Common myeloid progenitor, CD34-positive (primary cell): ENCODE measurements at regions not wholly inside any gene's neighbourhood (a gene's known extent, or its start where the extent isn't known, plus 50 kb on each side); places are given as distances from the start of the nearest gene placed in this dataset.

Experiments used
- CTCF ChIA-PET: fragments of 350-600 bp; sonication (Branson Sonifier 250); formaldehyde crosslinking; loops from one replicate; lab custom pipeline; 2021; ENCODE audit warnings: antibody characterized with exemption; lab: Charles Lee
- POLR2A ChIA-PET: fragments of 350-600 bp; sonication (Branson Sonifier 250); formaldehyde crosslinking; loops from one replicate; lab custom pipeline; 2021; ENCODE audit warnings: antibody characterized with exemption; lab: Charles Lee
- DNase-seq, 3 donors: peaks; one replicate each; pipeline versions ENCODE4 v3.0.0 to v3.0.0-alpha.2; 2013
- H3K27ac ChIP-seq, 2 experiments: 1 replicate in 1 of 2; 2 replicates in 1 of 2; pipeline ENCODE4 v1.7.0; 2013; ENCODE audit warnings: inconsistent platforms in 2 of 2, low read length in 2 of 2, mild to moderate bottlenecking in 2 of 2, low read depth in 1 of 2, moderate library complexity in 1 of 2; ENCODE audit not compliant: severe bottlenecking in 2 of 2, insufficient read depth in 1 of 2, poor library complexity in 1 of 2
- H3K27me3 ChIP-seq, 5 experiments: replicated peaks in 2 of 5; 1 replicate in 3 of 5; 2 replicates in 2 of 5; pipeline versions ENCODE4 v1.6.1 to v1.7.0; 2013; ENCODE audit warnings: low read length in 4 of 5, mild to moderate bottlenecking in 2 of 5, moderate library complexity in 2 of 5, inconsistent platforms in 1 of 5; ENCODE audit not compliant: insufficient read depth in 5 of 5, control insufficient read depth in 4 of 5
- H3K36me3 ChIP-seq, 4 experiments: 1 replicate in 2 of 4; 2 replicates in 2 of 4; pipeline versions ENCODE4 v1.6.1 to v1.7.0; 2013; ENCODE audit warnings: low read length in 3 of 4, control low read depth in 1 of 4, mild to moderate bottlenecking in 1 of 4; ENCODE audit not compliant: control insufficient read depth in 4 of 4, insufficient read depth in 4 of 4
- H3K4me1 ChIP-seq, 4 experiments: 1 replicate in 3 of 4; 2 replicates in 1 of 4; pipeline versions ENCODE4 v1.6.1 to v1.7.1; 2013; ENCODE audit warnings: low read length in 3 of 4, mild to moderate bottlenecking in 3 of 4, control low read depth in 1 of 4, inconsistent platforms in 1 of 4, moderate library complexity in 1 of 4; ENCODE audit not compliant: control insufficient read depth in 4 of 4, insufficient read depth in 4 of 4; ENCODE audit errors: control extremely low read depth in 1 of 4
- H3K4me3 ChIP-seq, 7 experiments: 1 replicate in 4 of 7; 2 replicates in 3 of 7; pipeline versions ENCODE4 v1.5.1 to v1.7.0; 2013; ENCODE audit warnings: mild to moderate bottlenecking in 7 of 7, low read length in 6 of 7, moderate library complexity in 6 of 7, inconsistent platforms in 2 of 7, low read depth in 2 of 7, control low read depth in 1 of 7; ENCODE audit not compliant: insufficient read depth in 4 of 7, control insufficient read depth in 1 of 7; ENCODE audit errors: extremely low read depth in 1 of 7
- H3K9me3 ChIP-seq, 5 experiments: 1 replicate in 4 of 5; 2 replicates in 1 of 5; pipeline versions ENCODE4 v1.6.1 to v1.7.1; 2013; ENCODE audit warnings: low read length in 4 of 5, mild to moderate bottlenecking in 2 of 5, inconsistent platforms in 1 of 5, low read depth in 1 of 5, moderate library complexity in 1 of 5; ENCODE audit not compliant: control insufficient read depth in 4 of 5, insufficient read depth in 2 of 5; ENCODE audit errors: control extremely low read depth in 1 of 5
- WGBS: methylation state at CpG from one replicate; pipeline ENCODE4 v1.1.5; 2013; ENCODE audit not compliant: insufficient coverage; 5-methylcytosine and 5-hydroxymethylcytosine counted together

DNA sequence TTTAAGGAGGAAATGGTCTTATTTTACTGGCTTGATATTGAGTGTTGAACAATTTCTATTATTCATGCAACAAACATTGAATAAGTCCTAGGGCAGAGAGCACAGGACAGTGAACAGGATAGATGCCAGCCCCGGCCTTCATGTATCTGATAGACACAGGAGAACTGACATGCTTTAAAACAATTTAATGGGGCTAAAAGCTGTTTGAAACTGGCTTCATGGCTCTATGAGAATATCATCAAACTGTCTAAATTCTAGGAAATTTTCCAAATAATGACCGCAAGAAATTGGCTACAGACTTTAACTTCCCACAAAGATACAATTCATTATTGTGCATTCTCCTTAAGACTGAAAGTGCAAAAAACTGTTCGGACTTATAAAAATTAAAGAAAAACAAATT, 69.0 kb downstream of the ID4 start:
- POLR2A ChIA-PET, result no interaction called here
- Histone ChIP-seq H3K4me1 (no peaks in the 10 kb centered on the region), H3K9me3 (peaks cover 0 to 4% (median 0%) of the 10 kb centered on the region in 5 experiments), H3K27me3 (no peaks in the 10 kb centered on the region), H3K4me3 (no peak overlapping the region), H3K27ac (no peak overlapping the region), H3K36me3 (no peaks in the 10 kb centered on the region)
- WGBS, result 100% methylated on average over 1 of the region's 3 CpGs
- DNase-seq, result no peak
- CTCF ChIA-PET, result no interaction called here

DNA sequence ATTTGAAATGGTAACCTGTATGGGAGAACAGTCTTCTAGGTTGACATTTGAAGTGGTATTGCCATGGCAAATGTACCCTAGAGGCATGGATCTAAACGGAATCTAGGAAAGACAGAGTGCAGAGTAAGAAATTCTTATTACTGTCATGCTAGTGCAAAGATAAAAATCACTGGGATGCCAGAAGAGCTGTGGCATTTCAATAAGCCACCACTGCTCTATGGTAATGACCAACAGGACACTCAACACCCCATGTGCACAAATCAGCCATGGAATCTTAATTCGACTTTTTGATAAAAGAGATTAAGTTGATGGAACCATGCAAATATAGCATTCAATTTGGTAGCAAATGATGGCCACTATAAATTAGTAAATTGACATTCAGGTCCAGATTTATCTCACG, 74.1 kb downstream of the ID4 start:
- POLR2A ChIA-PET, result no interaction called here
- no peaks in the 10 kb centered on the region for H3K36me3 ChIP-seq
- whole genome bisulfite sequencing, result 100% methylated on average over 2 of the region's 3 CpGs
- no peaks in the 10 kb centered on the region for H3K27me3 ChIP-seq
- no peak overlapping the region for H3K4me3 ChIP-seq
- no peaks in the 10 kb centered on the region for H3K4me1 ChIP-seq
- DNase-seq, result no peak
- H3K9me3 ChIP-seq, result no peaks in the 10 kb centered on the region
- CTCF ChIA-PET, result no interaction called here
- H3K27ac ChIP-seq, result no peak overlapping the region

DNA sequence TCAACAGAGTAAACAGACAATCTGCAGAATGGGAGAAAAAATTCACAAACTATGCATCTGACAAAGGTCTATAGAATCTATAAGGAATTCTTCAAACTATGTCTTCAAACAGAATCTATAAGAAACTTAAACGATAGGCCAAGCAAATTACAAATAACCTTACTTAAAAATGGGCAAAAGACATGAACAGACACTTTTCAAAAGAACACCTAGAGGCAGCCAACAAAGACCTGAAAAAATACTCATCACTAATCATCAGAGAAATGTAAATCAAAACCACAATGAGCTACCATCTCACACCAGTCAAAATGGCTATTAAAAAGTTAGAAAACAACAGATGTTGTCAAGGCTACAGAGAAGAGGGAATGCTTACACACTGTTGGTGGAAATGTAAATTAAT, 81.3 kb downstream of the ID4 start:
- no peak for DNase-seq
- no CpG with 5 or more reads among the region's 1 CpG for WGBS
- ChIA-PET CTCF (no interaction called here), POLR2A (no interaction called here)
- H3K4me1 ChIP-seq, result no peaks in the 10 kb centered on the region
- peaks cover 0 to 2% (median 0%) of the 10 kb centered on the region in 5 experiments for H3K9me3 ChIP-seq
- H3K27ac ChIP-seq, result no peak overlapping the region
- peaks cover 0 to 5% (median 0%) of the 10 kb centered on the region in 5 experiments for H3K27me3 ChIP-seq
- no peaks in the 10 kb centered on the region for H3K36me3 ChIP-seq
- H3K4me3 ChIP-seq, result no peak overlapping the region

DNA sequence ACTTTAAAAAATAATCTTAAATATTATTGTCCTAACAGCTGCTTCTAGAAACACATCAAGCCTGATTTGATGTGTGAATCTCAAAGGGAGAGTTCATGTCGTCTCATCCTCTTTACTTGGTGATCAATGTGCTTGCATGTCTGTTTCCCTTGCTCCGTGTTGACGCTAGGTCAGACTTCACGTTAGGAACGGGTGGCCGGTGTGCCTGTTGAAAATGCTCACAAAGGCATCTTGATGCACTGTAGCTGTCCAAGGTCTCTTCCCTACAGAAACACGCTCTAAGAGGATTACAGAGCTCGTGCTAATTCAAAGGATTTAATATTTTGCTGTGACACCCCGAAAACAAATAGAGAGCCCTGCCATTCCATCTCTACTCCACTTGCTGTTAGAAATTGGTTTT, 84.6 kb downstream of the ID4 start:
- Histone ChIP-seq H3K4me3 (no peak overlapping the region), H3K27ac (no peak overlapping the region), H3K27me3 (peaks cover 0 to 6% (median 3%) of the 10 kb centered on the region in 5 experiments), H3K36me3 (no peaks in the 10 kb centered on the region), H3K9me3 (peaks cover 0 to 2% (median 0%) of the 10 kb centered on the region in 5 experiments), H3K4me1 (no peaks in the 10 kb centered on the region)
- DNase-seq, result no peak
- POLR2A ChIA-PET, result no interaction called here
- CTCF ChIA-PET, result interaction anchor here (1.7 kb wide), 1 partner anchor 10 kb away, joined by 8 read pairs; no protein-coding TSS in a partner anchor
- 90% methylated on average over 7 of the region's 9 CpGs for WGBS

DNA sequence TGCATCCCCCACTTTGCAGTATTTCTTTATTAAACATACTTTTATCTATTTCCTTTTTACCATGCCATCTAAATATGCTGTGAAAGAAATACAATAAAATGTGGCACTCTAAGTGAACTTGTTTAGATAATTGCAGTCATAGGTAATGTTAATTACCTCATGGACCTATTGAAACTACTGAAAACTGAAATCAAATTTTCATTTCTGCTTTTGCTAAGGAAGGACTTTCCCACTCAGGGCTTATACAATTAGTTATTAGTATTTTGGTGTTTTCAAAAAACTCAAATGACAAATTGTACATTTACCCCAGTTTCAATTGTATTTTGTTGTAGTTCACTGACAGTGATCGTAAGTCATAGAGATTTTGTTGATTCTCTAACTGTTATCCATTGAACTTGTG, 88.4 kb downstream of the ID4 start:
- no peak overlapping the region for H3K27ac ChIP-seq
- WGBS, result 100% methylated on average over 1 of the region's 1 CpG
- ChIA-PET CTCF (no interaction called here), POLR2A (no interaction called here)
- H3K27me3 ChIP-seq, result peaks cover 0 to 6% (median 3%) of the 10 kb centered on the region in 5 experiments
- H3K36me3 ChIP-seq, result no peaks in the 10 kb centered on the region
- DNase-seq, result no peak
- H3K9me3 ChIP-seq, result no peaks in the 10 kb centered on the region
- H3K4me3 ChIP-seq, result no peak overlapping the region
- no peaks in the 10 kb centered on the region for H3K4me1 ChIP-seq

DNA sequence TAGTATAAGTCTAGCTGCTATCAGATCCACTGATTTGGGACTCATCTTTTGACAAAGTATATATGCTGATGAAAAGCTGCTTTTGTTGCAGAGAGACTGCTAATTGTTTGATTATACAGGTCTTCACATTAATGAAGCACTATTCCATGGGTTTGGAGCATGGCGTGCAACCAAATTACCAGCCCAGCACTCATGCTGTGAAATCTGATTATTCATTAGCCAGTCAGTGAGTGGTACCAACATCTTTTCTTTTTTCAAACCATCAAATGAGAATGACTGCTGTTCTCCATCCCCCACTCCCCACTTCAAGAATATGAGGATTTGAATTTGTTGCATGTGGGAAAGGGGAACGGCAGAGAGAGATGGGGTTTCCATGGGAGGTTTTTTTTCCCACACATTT, 91.3 kb downstream of the ID4 start:
- Histone ChIP-seq H3K4me1 (no peaks in the 10 kb centered on the region), H3K36me3 (no peaks in the 10 kb centered on the region), H3K27me3 (peaks cover 0 to 10% (median 3%) of the 10 kb centered on the region in 5 experiments), H3K4me3 (no peak overlapping the region), H3K27ac (no peak overlapping the region), H3K9me3 (no peaks in the 10 kb centered on the region)
- 83% methylated on average over 1 of the region's 2 CpGs for WGBS
- ChIA-PET CTCF (no interaction called here), POLR2A (no interaction called here)
- no peak for DNase-seq

DNA sequence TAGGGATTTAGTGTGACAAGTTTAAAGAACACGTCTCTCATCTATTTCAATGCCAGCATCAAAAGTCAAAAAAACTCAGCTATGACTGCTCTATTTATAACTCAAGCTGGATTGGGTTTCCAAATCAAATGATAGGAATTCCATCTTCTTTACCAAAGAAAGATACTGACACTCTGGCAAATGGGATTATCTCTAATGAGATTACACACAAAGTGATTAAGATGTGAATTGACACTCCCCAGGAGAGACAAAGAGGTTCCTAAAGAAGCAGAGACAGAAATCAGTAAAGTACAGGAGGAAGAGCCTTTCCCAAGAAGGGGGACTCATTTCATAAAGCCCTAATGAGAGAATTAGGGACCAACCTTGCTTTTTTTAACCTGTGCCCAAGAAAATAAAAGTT, 92.1 kb downstream of the ID4 start:
- no CpG with 5 or more reads among the region's 1 CpG for WGBS
- Histone ChIP-seq H3K4me1 (no peaks in the 10 kb centered on the region), H3K27ac (no peak overlapping the region), H3K9me3 (no peaks in the 10 kb centered on the region), H3K27me3 (peaks cover 0 to 7% (median 3%) of the 10 kb centered on the region in 5 experiments), H3K4me3 (no peak overlapping the region), H3K36me3 (no peaks in the 10 kb centered on the region)
- POLR2A ChIA-PET, result no interaction called here
- DNase-seq, result no peak
- CTCF ChIA-PET, result no interaction called here
